PC-9 (cell line): ENCODE measurements at regions not wholly inside any gene's neighbourhood (a gene's known extent, or its start where the extent isn't known, plus 50 kb on each side); places are given as distances from the start of the nearest gene placed in this dataset.

Experiments used
- BruUV-seq: library from RNA; stranded (reverse); fragments of 400-500 nt; replicated peaks from 2 replicates; lab custom pipeline; 2021; lab: Mats Ljungman, UMichigan
- CTCF ChIA-PET: fragments of 300-600 bp; sonication (Branson Sonifier 250); formaldehyde crosslinking; loops from one replicate; lab custom pipeline; 2022; ENCODE audit warnings: antibody characterized with exemption; lab: Charles Lee
- POLR2A ChIA-PET: fragments of 300-600 bp; sonication (Branson Sonifier 250); formaldehyde crosslinking; loops from one replicate; lab custom pipeline; 2022; ENCODE audit warnings: antibody characterized with exemption; ENCODE audit not compliant: unreplicated experiment; lab: Charles Lee
- DNase-seq, 2 experiments: peaks; one replicate each; pipeline versions ENCODE4 v3.0.0 to v3.0.0-alpha.2; 2015 to 2022; ENCODE audit warnings: mixed read lengths in 1 of 2
- H2AFZ ChIP-seq: fragments of 200-600 bp; sonication (generic); 2 replicates; pipeline ENCODE4 v1.8.1; 2017; ENCODE audit warnings: antibody characterized with exemption
- H3F3A ChIP-seq: fragments of 200-600 bp; sonication (generic); 2 replicates; pipeline ENCODE4 v1.8.1; 2017; ENCODE audit warnings: antibody characterized with exemption, mild to moderate bottlenecking, low read depth; ENCODE audit not compliant: insufficient read depth
- H3K27ac ChIP-seq: fragments of 200-600 bp; sonication (generic); 2 replicates; pipeline ENCODE4 v1.6.1; 2016; ENCODE audit warnings: mixed run types
- H3K27me3 ChIP-seq: fragments of 200-600 bp; sonication (generic); 2 replicates; pipeline ENCODE4 v1.6.1; 2016; ENCODE audit warnings: low read depth, mixed run types; ENCODE audit not compliant: insufficient read depth
- H3K36me3 ChIP-seq: fragments of 200-600 bp; sonication (generic); 2 replicates; pipeline ENCODE4 v1.6.1; 2016; ENCODE audit warnings: low read depth, mixed run types
- H3K4me1 ChIP-seq: fragments of 200-600 bp; sonication (generic); replicated peaks from 2 replicates; pipeline ENCODE4 v1.6.1; 2016; ENCODE audit warnings: mixed run types; ENCODE audit not compliant: insufficient read depth
- H3K4me2 ChIP-seq: fragments of 200-600 bp; sonication (generic); 2 replicates; pipeline ENCODE4 v1.6.1; 2017; ENCODE audit warnings: mixed run types
- H3K4me3 ChIP-seq: fragments of 200-600 bp; sonication (generic); 2 replicates; pipeline ENCODE4 v1.6.1; 2016; ENCODE audit warnings: mixed run types
- H3K79me2 ChIP-seq: fragments of 200-600 bp; sonication (generic); 2 replicates; pipeline ENCODE4 v1.6.1; 2017; ENCODE audit warnings: low read depth, mixed run types
- H3K9me2 ChIP-seq: fragments of 200-600 bp; sonication (generic); 2 replicates; pipeline ENCODE4 v1.8.1; 2017; ENCODE audit warnings: mild to moderate bottlenecking; ENCODE audit not compliant: insufficient read depth
- H3K9me3 ChIP-seq: fragments of 200-600 bp; sonication (generic); 2 replicates; pipeline ENCODE4 v1.8.1; 2016; ENCODE audit warnings: low read depth; ENCODE audit not compliant: insufficient read depth
- H4K20me1 ChIP-seq: fragments of 200-600 bp; sonication (generic); 2 replicates; pipeline ENCODE4 v1.8.1; 2017; ENCODE audit not compliant: insufficient read depth
- EZH2 ChIP-seq: fragments of 200-600 bp; sonication (generic); IDR thresholded peaks from 2 replicates; pipeline ENCODE4 v1.8.0; 2017; ENCODE audit warnings: antibody characterized with exemption, low read depth
- intact Hi-C: fragments of 100-400 bp; cut with micrococcal nuclease; formaldehyde crosslinking; loops from one replicate; pipeline ENCODE4 v1.10.0; 2022; ENCODE audit not compliant: unreplicated experiment
- TF ChIP-seq, protein P1 (sequence below): fragments of 200-600 bp; sonication (generic); conservative IDR thresholded peaks from 2 replicates; pipeline ENCODE4 v1.6.1; 2017; ENCODE audit warnings: mixed run types, antibody characterized with exemption, mild to moderate bottlenecking, moderate library complexity

DNA sequence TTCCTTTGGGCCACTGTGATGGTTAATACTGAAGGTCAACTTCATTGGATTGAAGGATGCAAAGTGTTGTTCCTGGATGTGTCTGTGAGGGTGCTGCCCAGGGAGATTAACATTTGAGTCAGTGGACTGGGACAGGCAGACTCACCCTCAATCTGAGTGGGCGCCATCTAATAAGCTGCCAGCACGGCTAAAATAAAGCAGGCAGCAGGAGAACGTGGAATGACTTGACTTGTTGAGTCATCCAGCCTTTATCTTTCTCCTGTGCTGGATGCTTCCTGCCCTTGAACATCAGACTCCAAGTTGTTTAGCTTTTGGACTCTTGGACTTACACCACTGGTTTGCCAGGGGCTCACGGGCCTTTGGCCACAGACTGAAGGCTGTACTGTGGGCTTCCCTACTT, 1046.9 kb downstream of the TYW1 start:
- Histone ChIP-seq H3K27ac (no peak overlapping the region), H3K9me2 (no peaks in the 10 kb centered on the region; the same call in 1 of the 2 replicates), H3K36me3 (no peaks in the 10 kb centered on the region), H4K20me1 (no peaks in the 10 kb centered on the region), H3K27me3 (no peaks in the 10 kb centered on the region), H3K4me3 (no peak overlapping the region), H3K4me2 (no peak overlapping the region), H2AFZ (no peak overlapping the region), H3K9me3 (no peaks in the 10 kb centered on the region), H3K4me1 (no peaks in the 10 kb centered on the region), H3F3A (0 out of 2 replicates have a peak, but pooled peaks cover 4% of the 10 kb centered on the region), H3K79me2 (no peaks in the 10 kb centered on the region)
- DNase-seq: no peak
- intact Hi-C loops: no loop called here
- CTCF ChIA-PET: no interaction called here
- BruUV-seq: no TSS peak
- POLR2A ChIA-PET: no interaction called here
- TF ChIP-seq, protein P1, sequence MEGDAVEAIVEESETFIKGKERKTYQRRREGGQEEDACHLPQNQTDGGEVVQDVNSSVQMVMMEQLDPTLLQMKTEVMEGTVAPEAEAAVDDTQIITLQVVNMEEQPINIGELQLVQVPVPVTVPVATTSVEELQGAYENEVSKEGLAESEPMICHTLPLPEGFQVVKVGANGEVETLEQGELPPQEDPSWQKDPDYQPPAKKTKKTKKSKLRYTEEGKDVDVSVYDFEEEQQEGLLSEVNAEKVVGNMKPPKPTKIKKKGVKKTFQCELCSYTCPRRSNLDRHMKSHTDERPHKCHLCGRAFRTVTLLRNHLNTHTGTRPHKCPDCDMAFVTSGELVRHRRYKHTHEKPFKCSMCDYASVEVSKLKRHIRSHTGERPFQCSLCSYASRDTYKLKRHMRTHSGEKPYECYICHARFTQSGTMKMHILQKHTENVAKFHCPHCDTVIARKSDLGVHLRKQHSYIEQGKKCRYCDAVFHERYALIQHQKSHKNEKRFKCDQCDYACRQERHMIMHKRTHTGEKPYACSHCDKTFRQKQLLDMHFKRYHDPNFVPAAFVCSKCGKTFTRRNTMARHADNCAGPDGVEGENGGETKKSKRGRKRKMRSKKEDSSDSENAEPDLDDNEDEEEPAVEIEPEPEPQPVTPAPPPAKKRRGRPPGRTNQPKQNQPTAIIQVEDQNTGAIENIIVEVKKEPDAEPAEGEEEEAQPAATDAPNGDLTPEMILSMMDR: no peak
- no peak for TF ChIP-seq EZH2

GRCh38 chr7:68050627-68051026, 1054.0 kb downstream of the TYW1 start:
- DNase-seq: no peak
- POLR2A ChIA-PET: no interaction called here
- no TSS peak for BruUV-seq

DNA sequence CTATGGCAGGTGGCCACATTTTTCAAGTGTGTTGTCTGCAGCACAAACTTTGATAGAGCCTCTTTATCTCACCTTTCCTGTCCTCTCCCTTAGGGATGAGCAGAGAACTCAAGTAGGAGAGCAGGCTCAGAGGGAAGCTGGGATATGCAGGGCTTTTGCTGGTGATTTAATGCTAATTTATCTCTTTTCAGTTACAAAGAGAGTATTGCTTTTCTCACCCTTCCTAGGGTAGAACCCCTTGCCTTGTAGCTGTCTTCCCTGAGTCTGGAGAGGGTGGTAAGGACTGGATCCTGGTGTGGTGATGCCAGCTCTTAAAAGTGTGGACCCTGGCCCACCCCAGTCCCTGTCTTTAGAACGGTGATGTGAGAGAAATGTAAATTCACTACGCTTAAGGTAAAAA, 1061.4 kb downstream of the TYW1 start:
- no TSS peak for BruUV-seq
- CTCF ChIA-PET: no interaction called here

More at GRCh38 chr7:68050627-68051026, 1054.0 kb downstream of the TYW1 start:
- Histone ChIP-seq H3F3A (no peaks in the 10 kb centered on the region), H4K20me1 (no peaks in the 10 kb centered on the region), H3K79me2 (no peaks in the 10 kb centered on the region), H3K4me1 (no peaks in the 10 kb centered on the region), H3K4me3 (no peak overlapping the region), H3K9me2 (no peaks in the 10 kb centered on the region), H2AFZ (no peak overlapping the region), H3K4me2 (no peak overlapping the region), H3K9me3 (no peaks in the 10 kb centered on the region), H3K27me3 (no peaks in the 10 kb centered on the region), H3K36me3 (no peaks in the 10 kb centered on the region), H3K27ac (no peak overlapping the region)
- CTCF ChIA-PET: no interaction called here
- TF ChIP-seq, protein P1: no peak
- no peak for TF ChIP-seq EZH2
- intact Hi-C loops: no loop called here

More for the DNA sequence above, 1061.4 kb downstream of the TYW1 start:
- TF ChIP-seq, protein P1: no peak
- TF ChIP-seq EZH2: no peak
- no peak overlapping the region for H3K4me3 ChIP-seq
- POLR2A ChIA-PET: no interaction called here
- 0 out of 2 replicates have a peak overlapping the region, but pooled peaks have one; percentile 8 for H2AFZ ChIP-seq
- no peaks in the 10 kb centered on the region for H3K36me3 ChIP-seq
- no peak for DNase-seq
- H3K79me2 ChIP-seq: no peaks in the 10 kb centered on the region
- no peaks in the 10 kb centered on the region for H3K4me1 ChIP-seq
- H4K20me1 ChIP-seq: no peaks in the 10 kb centered on the region
- no peaks in the 10 kb centered on the region for H3K9me3 ChIP-seq
- H3K9me2 ChIP-seq: no peaks in the 10 kb centered on the region
- H3F3A ChIP-seq: no peaks in the 10 kb centered on the region
- no peak overlapping the region for H3K4me2 ChIP-seq
- no peaks in the 10 kb centered on the region for H3K27me3 ChIP-seq
- H3K27ac ChIP-seq: no peak overlapping the region
- intact Hi-C loops: no loop called here
